NCI-H510A treated with DMSO at 0.1 percent for 48 hours (cell line): ENCODE measurements at regions not wholly inside any gene's neighbourhood (a gene's known extent, or its start where the extent isn't known, plus 50 kb on each side); places are given as distances from the start of the nearest gene placed in this dataset.

Source experiments
- DNase-seq: peaks from one replicate; lab custom pipeline; 2025; lab: John Stamatoyannopoulos, UW

- DNase-seq: no peak
Observed at GRCh38 chr9:126261584-126262356, 64.9 kb upstream of the MVB12B start.

- no peak for DNase-seq
Observed at GRCh38 chr9:126262738-126263137, 63.9 kb upstream of the MVB12B start.

- no peak for DNase-seq
Observed at GRCh38 chr9:126270556-126270955, 56.1 kb upstream of the MVB12B start.

- DNase-seq: no peak
Observed at GRCh38 chr9:126275386-126276001, 51.1 kb upstream of the MVB12B start.

GRCh38 chr9:126276056-126276728 lies 50.4 kb upstream of the MVB12B start:
- no peak for DNase-seq
